Endothelial cell of umbilical vein (primary cell): ENCODE measurements at regions not wholly inside any gene's neighbourhood (a gene's known extent, or its start where the extent isn't known, plus 50 kb on each side); places are given as distances from the start of the nearest gene placed in this dataset.
"Not testable (repeated sequence)": the region's sequence is repeated elsewhere in the genome, so short reads cannot be mapped to it uniquely, and the experiment has no call there.

Experiments used
- BruUV-seq: library from RNA; stranded (reverse); fragments of 400-500 nt; replicated peaks from 2 replicates; lab custom pipeline; 2021; lab: Mats Ljungman, UMichigan
- CTCF ChIA-PET: fragments of 300-600, 350-600 bp; sonication (Branson Sonifier 250); formaldehyde crosslinking; loops from one replicate; lab custom pipeline; 2021; ENCODE audit warnings: antibody characterized with exemption, inconsistent platforms; lab: Charles Lee
- POLR2A ChIA-PET: fragments of 300-600, 350-600 bp; sonication (Branson Sonifier 250); formaldehyde crosslinking; loops from one replicate; lab custom pipeline; 2021; ENCODE audit warnings: antibody characterized with exemption, inconsistent platforms; lab: Charles Lee
- DNase-seq: peaks from one replicate; pipeline ENCODE4 v3.0.0-alpha.2; 2011; ENCODE audit warnings: low read depth, low spot score
- FAIRE-seq: peaks from 2 replicates; lab custom pipeline; 2011; peaks lifted over from hg19 to GRCh38; lab: Jason Lieb, UNC
- H2AFZ ChIP-seq: 2 replicates; pipeline ENCODE4 v1.6.0; 2012; ENCODE audit warnings: low read depth, low read length, control low read depth, inconsistent platforms
- H3K27ac ChIP-seq: 2 replicates; pipeline ENCODE4 v1.5.1; 2011; ENCODE audit warnings: low read depth, mild to moderate bottlenecking, control low read depth, low read length, moderate library complexity; ENCODE audit not compliant: insufficient read depth
- H3K27me3 ChIP-seq, 2 experiments: 2 replicates each; pipeline versions ENCODE4 v1.6.0 to v1.6.1; 2011; ENCODE audit warnings: low read length in 2 of 2, mixed read lengths in 1 of 2; ENCODE audit not compliant: control insufficient read depth in 2 of 2, insufficient read depth in 2 of 2
- H3K36me3 ChIP-seq, 2 experiments: 2 replicates in 1 of 2; 3 replicates in 1 of 2; pipeline ENCODE4 v1.5.1; 2011; ENCODE audit warnings: low read length in 2 of 2, mild to moderate bottlenecking in 1 of 2, moderate library complexity in 1 of 2; ENCODE audit not compliant: control insufficient read depth in 2 of 2, insufficient read depth in 2 of 2; ENCODE audit errors: extremely low read depth in 1 of 2
- H3K4me1 ChIP-seq: 3 replicates; pipeline ENCODE4 v1.5.1; 2011; ENCODE audit warnings: mild to moderate bottlenecking, low read length; ENCODE audit not compliant: control insufficient read depth, insufficient read depth; ENCODE audit errors: extremely low read depth
- H3K4me2 ChIP-seq: 2 replicates; pipeline ENCODE4 v1.6.1; 2011; ENCODE audit warnings: low read length, control low read depth, mixed read lengths; ENCODE audit not compliant: insufficient read depth
- H3K4me3 ChIP-seq, 3 experiments: fragments of 200-600 bp in 1 of 3; sonication (generic), shearing (Covaris generic) in 1 of 3; replicated peaks in 1 of 3; 2 replicates each; pipeline ENCODE4 v1.5.1; 2011 to 2016; ENCODE audit warnings: control low read depth in 3 of 3, low read length in 3 of 3, mild to moderate bottlenecking in 2 of 3, inconsistent platforms in 1 of 3, low read depth in 1 of 3, moderate library complexity in 1 of 3; ENCODE audit not compliant: insufficient read depth in 1 of 3
- H3K79me2 ChIP-seq: 2 replicates; pipeline ENCODE4 v1.6.0; 2012; ENCODE audit warnings: low read length, inconsistent platforms; ENCODE audit not compliant: control insufficient read depth, insufficient read depth
- H3K9ac ChIP-seq: replicated peaks from 2 replicates; pipeline ENCODE3; 2011; ENCODE audit warnings: low read length, control low read depth; ENCODE audit not compliant: insufficient read depth; ENCODE audit errors: extremely low read depth
- H3K9me1 ChIP-seq: replicated peaks from 3 replicates; pipeline ENCODE4 v1.6.0; 2011; ENCODE audit warnings: mild to moderate bottlenecking, low read length; ENCODE audit not compliant: control insufficient read depth, insufficient read depth; ENCODE audit errors: extremely low read depth
- H3K9me3 ChIP-seq: replicated peaks from 2 replicates; pipeline ENCODE4 v1.5.1; 2012; ENCODE audit warnings: low read length, inconsistent platforms; ENCODE audit not compliant: control insufficient read depth, insufficient read depth
- H4K20me1 ChIP-seq: replicated peaks from 2 replicates; pipeline ENCODE3; 2011; ENCODE audit warnings: mild to moderate bottlenecking, low read length; ENCODE audit not compliant: control insufficient read depth, insufficient read depth; ENCODE audit errors: extremely low read depth
- JUN ChIP-seq: IDR thresholded peaks from 2 replicates; pipeline ENCODE4 v1.6.1; 2011; ENCODE audit warnings: borderline replicate concordance, low read depth; ENCODE audit not compliant: insufficient read length, insufficient read depth
- POLR2A ChIP-seq: IDR thresholded peaks from 2 replicates; pipeline ENCODE4 v1.6.1; 2012; ENCODE audit warnings: low read depth, mild to moderate bottlenecking, control low read depth, low read length
- dilution Hi-C: fragments of 300-500 bp; cut with MboI; formaldehyde crosslinking; loops from one replicate; pipeline ENCODE4 v1.15.0; 2019; ENCODE audit warnings: low sequenced_read_pairs; ENCODE audit not compliant: extremely low pct_ligation_motif_present
- intact Hi-C: fragments of 100-400 bp; cut with micrococcal nuclease; formaldehyde crosslinking; loops from one replicate; pipeline ENCODE4 v1.10.0; 2022

DNA sequence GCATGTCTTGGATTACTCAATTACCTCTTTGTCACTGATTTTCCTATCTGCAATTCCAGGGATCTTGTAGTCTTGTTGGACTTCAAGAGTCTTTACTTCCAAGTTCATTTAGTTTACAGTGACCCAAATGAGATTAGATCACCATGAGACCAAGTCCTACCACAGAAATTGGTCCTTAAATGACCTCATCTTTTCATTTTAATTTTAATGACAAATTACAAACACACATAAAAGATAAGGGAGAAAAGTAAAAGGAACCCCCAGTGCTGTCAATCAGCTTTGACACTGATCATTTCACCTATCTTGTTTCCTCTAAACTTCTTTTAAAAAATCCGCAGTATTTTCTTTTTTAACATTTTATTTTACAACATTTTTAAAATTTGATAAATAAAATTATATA is 54.9 kb upstream of the FYN start:
- H3K27me3 ChIP-seq, result no peaks in the 10 kb centered on the region
- FAIRE-seq (no peak), DNase-seq (no peak)
- H3K79me2 ChIP-seq, result no peaks in the 10 kb centered on the region
- ChIA-PET POLR2A (no interaction called here), CTCF (no interaction called here)
- no peaks in the 10 kb centered on the region for H3K9me3 ChIP-seq
- no peak overlapping the region for H2AFZ ChIP-seq
- H3K4me3 ChIP-seq, result no peak overlapping the region
- H3K9me1 ChIP-seq, result no peaks in the 10 kb centered on the region
- peaks cover 7% of the 10 kb centered on the region for H3K4me1 ChIP-seq
- H4K20me1 ChIP-seq, result no peaks in the 10 kb centered on the region
- dilution Hi-C loops (no loop called here), intact Hi-C loops (no loop called here)
- BruUV-seq, result no TSS peak
- H3K9ac ChIP-seq, result no peak overlapping the region
- no peak overlapping the region for H3K27ac ChIP-seq
- no peaks in the 10 kb centered on the region for H3K36me3 ChIP-seq
- TF ChIP-seq POLR2A, result no peak
- peak; percentile 10 for TF ChIP-seq JUN
- no peak overlapping the region for H3K4me2 ChIP-seq

GRCh38 chr6:111934611-111935010 is 61.4 kb upstream of the FYN start:
- H3K9me1 ChIP-seq, H3K79me2 ChIP-seq, H3K27me3 ChIP-seq, H3K4me2 ChIP-seq, H3K9me3 ChIP-seq, H3K4me3 ChIP-seq, BruUV-seq, DNase-seq, dilution Hi-C loops, H4K20me1 ChIP-seq, FAIRE-seq, H3K27ac ChIP-seq, H2AFZ ChIP-seq, intact Hi-C loops, H3K36me3 ChIP-seq, POLR2A ChIA-PET, H3K9ac ChIP-seq, H3K4me1 ChIP-seq: not testable (repeated sequence)
- CTCF ChIA-PET, result interaction anchor here (1.2 kb wide), 1 partner anchor 10 kb away, joined by 3 read pairs; no protein-coding TSS in a partner anchor
